Hippocampal formation (tissue), 2 donors: ENCODE measurements at regions not wholly inside any gene's neighbourhood (a gene's known extent, or its start where the extent isn't known, plus 50 kb on each side); places are given as distances from the start of the nearest gene placed in this dataset.
A peak's percentile ranks its signal among the peaks of the same experiment; 100 is the strongest.

Experiments
- DNase-seq, 2 donors: peaks; one replicate each; lab custom pipeline; 2025; lab: John Stamatoyannopoulos, UW

- no peak for DNase-seq
Measured at GRCh38 chr13:72379581-72379980, 347.8 kb downstream of the MZT1 start.

- DNase-seq = no peak
Measured at GRCh38 chr13:72368031-72368430, 359.4 kb downstream of the MZT1 start.

- DNase-seq = no peak
Measured at GRCh38 chr13:72346716-72347115, 380.7 kb downstream of the MZT1 start.

- no peak for DNase-seq
Measured at GRCh38 chr13:72342364-72342763, 385.1 kb downstream of the MZT1 start.

DNA sequence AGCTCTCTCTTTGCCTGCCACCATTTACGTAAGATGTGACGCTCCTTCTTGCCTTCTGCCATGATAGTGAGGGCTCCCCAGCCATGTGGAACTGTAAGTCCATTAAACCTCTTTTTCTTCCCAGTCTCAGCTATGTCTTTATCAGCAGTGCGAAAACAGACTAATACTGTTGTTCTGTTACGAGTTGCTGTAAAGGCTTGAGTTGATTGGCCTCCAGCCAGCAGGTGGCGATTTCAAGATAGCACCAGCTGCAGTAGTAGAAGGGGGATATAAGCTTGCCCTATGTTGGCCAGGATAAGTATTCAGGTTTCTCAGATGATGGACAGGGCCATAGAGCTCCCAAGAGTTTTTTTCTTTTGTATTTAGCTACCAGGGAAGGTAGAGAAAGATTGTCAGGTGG, 385.5 kb downstream of the MZT1 start:
- DNase-seq = no peak

DNA sequence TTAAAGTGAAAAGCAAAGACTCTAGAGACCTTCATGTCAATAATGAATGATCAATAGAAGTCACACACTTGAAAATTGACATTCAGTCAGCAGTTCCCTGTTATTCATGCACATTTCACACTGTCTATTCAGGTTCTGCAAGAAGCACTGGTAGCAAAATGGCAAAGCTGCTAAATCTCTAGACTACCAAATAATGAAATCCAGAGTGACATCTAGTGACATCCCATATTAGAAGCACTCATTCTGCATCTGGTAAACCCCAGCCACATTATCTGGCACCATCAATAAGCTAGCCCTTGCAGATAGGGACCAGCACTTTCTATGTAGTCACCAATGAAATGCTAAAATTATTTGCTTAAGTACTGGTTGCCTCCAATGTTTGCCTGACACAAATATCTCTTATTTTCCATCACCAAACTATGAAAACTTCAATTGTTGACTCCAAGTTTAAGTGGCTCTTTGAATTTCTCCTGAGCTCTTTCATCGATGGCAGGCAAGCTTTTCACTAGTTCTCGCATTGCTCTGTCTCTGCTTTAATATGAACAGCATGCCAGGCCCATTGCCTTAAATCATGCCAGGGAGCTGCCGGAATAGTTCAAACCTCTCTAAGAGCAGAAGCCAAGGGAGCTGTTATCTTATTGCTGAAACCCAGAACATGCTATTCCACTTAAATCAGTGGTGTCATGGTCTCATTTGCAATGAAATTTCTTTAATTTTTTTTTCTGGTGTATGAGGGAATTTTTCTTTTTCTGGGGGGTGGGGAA, 409.9 kb downstream of the MZT1 start:
- DNase-seq = peak in 1 of 2 donors; percentile 23

DNA sequence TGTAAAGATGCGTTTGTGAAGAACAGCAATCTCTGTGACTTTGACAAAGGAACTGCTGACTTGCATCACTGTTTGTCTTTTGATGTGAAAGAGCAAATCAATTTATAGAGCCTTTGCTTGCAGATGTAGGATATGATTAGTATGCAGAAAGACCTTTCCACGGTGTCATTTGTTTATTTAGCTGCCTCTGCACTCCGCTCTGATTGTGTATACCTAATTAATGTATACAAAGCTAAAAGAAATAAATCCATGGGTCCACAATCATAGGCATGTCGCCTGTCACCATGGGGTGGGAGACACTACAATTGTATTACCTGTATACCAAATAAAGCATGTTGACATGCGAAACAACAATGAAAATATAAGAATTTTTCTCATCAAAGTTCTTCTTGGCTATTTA, 410.7 kb downstream of the MZT1 start:
- DNase-seq = no peak

DNA sequence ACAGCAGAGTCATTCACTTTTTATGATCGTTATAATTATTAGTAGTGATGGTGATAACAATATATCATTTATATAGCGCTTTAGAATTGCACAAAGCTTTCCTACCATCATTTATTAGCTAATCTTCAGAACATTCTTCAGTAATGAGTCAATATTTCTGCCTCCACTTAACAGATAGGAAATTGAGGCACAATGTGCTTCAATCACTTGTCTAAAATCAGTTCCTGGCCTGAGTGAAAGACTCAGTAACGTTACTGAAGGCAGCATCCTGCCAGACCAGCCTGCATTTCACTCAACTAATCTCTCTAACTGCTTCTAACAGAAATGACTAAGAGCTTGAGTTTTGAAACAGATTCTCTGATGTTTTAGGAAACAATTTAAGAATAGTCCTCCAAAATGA, 412.1 kb downstream of the MZT1 start:
- no peak for DNase-seq

- no peak for DNase-seq
Measured at GRCh38 chr13:72314210-72314609, 413.2 kb downstream of the MZT1 start.

DNA sequence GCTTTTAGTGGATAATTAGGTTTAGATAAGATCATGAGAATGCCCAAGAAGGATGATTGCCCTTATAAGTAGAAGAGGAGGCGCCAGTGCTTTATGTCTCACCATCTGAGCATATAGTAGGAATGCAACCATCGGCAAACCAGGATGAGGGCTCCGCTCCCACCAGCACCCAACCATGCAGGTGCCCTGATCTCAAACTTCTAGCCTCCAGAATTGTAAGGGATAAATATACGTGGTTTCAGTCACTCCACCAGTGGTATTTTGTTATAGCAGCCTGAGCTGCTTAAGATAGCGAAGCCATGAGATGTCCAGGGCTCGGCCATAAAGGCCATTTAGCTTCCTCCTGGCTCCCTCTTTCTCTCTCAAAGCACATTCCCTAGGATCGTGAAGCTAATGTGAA, 413.9 kb downstream of the MZT1 start:
- no peak for DNase-seq

GRCh38 chr13:72303941-72304746, 423.3 kb downstream of the MZT1 start:
- DNase-seq = no peak

- DNase-seq = no peak
Measured at GRCh38 chr13:72296246-72296645, 429.2 kb upstream of the DACH1 start.

DNA sequence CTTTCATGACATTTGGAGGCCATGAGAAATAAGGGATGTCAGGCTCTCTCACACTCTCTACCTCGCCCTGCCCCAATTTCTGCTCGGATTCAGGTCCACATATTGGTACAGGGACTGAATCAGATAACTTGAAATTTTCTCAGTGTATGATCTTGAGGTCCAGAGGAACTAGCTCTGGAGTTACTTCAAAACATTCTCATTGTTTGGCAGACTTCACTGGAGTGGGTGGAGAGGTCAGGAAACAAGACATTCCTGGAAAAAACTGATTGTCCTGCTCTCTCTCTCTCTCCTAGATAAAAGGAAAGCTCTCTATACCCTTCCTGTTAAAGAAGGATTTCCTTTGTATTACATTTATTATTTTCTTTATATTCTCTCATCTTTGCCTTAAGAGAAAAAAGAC, 428.1 kb upstream of the DACH1 start:
- no peak for DNase-seq

GRCh38 chr13:72293206-72293605, 426.2 kb upstream of the DACH1 start:
- DNase-seq = no peak

DNA sequence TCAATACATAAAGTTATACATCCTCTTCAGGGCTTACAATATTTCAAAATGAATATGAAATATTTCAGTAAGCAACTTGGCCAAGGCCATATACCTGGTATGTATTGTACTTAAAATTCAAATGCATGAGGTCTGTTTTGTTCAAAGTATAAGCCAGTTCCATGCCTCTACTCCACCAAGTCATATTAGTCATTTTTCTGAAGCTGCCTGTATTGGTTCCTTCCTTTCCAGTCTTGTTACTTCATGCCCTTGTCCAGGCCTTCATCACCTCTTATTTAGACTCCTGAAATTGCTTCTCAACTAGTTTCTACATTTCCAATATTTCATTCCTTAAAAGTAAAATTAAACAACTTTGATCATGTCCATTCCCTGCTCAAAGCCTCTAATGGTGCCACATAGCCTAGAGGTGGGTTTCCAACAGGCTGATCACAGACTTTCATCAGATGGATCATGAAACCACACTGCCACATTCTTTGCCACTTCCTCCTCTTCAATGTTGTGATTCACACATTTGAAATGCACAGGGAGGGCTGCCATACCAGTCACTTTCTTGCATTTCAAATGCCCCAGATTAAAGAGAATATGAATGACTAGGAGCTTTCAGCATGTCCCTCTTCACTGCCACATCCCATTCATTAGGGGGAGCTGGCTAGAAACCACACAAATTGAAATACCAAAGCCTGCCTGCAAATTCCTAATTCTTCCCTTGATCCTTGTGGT, 424.1 kb upstream of the DACH1 start:
- DNase-seq = no peak

DNA sequence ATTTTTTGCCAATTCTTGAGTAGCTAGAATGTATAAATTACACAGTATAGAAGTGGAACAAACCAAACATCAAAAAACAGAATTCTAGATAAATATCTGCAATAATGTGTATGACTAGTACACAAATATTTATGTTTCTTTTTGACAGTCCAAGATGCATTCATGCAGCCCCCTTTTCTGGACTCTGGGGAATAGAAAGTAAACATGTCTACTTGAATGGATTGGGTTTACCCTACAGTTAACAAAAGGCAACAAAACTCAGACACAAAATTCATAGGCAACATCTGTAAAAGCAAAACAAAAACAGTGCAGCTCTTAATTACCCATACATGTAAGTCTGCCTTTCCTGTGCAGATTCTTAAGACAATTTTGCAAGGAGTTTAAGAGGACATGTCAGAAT, 419.4 kb upstream of the DACH1 start:
- DNase-seq = no peak

DNA sequence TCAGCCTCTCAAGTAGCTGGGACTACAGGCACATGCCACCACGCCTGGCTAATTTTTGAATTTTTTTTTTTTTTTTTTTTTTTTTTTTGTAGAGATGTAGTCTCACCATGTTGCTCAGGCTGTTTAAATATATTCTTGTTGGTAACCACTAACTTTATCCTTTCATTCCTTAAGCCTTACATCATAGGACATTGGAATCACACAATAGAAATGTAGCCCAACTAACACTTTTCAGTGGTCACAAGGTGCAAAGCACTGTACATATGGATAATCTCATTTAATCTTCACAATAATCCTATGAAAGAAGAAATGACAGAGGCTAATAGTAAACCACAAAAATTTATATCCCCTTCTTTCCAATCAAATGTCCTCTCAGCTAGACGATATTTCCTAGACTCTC, 417.8 kb upstream of the DACH1 start:
- DNase-seq = no peak

DNA sequence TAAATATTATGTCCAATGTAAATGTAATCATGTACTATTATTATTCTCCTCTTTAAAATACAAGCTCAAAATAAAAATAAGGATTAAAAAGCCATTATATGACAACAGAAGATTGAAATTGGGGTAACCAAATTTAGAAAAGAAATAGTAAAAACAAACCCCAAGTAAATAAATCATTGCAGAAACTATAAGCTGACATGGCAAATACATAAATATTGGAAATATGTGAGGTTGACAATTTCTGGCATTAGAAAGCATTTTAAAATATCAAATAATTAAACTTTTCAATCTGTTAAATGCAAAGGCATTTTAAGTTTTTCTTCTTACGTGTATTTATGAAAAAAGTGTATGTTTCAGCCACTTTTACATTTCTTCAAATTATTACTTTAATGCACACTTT, 394.7 kb upstream of the DACH1 start:
- DNase-seq = no peak

- no peak for DNase-seq
Measured at GRCh38 chr13:72259528-72259927, 392.5 kb upstream of the DACH1 start.

GRCh38 chr13:72258340-72258981, 391.5 kb upstream of the DACH1 start:
- DNase-seq = no peak

DNA sequence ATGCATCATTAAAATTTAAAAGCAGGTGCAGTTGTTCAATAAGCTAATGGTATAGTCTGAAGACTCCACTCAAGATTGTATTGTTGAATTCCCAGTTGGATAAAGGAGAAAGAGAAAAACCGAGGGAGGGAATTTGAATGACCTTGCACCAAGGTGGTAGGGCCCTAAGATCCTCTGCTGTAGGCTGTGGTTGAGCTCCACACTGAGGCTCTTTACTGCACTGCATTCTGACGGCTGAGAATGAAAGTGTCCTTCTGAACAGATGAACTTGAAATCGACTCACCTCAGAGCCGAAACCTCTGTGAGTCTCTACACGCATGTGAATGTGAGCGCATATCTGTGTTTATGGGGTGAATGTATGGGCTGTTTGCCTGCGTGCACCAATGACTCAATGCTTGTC, 388.9 kb upstream of the DACH1 start:
- DNase-seq = peak in 1 of 2 donors; percentile 14

- DNase-seq = no peak
Measured at GRCh38 chr13:72253754-72254153, 386.8 kb upstream of the DACH1 start.
